Trophoblast cell (in vitro differentiated cells and primary cell): ENCODE measurements at regions not wholly inside any gene's neighbourhood (a gene's known extent, or its start where the extent isn't known, plus 50 kb on each side); places are given as distances from the start of the nearest gene placed in this dataset.
A peak's percentile ranks its signal among the peaks of the same experiment; 100 is the strongest.

Source experiments
- DNase-seq, 2 donors: peaks; one replicate each; pipeline ENCODE4 v3.0.0-alpha.2; 2016
- H2AFZ ChIP-seq: 2 replicates; pipeline ENCODE4 v1.6.1; 2013; ENCODE audit warnings: low read length, moderate library complexity, mild to moderate bottlenecking; ENCODE audit not compliant: insufficient read depth, poor library complexity
- H2AK5ac ChIP-seq: 2 replicates; pipeline ENCODE4 v1.6.1; 2013; ENCODE audit warnings: mild to moderate bottlenecking, low read length
- H2BK120ac ChIP-seq: 2 replicates; pipeline ENCODE4 v1.6.1; 2013; ENCODE audit warnings: low read length, mild to moderate bottlenecking, moderate library complexity; ENCODE audit not compliant: insufficient read depth, poor library complexity
- H2BK12ac ChIP-seq: 2 replicates; pipeline ENCODE4 v1.6.1; 2013; ENCODE audit warnings: mild to moderate bottlenecking, low read length, moderate library complexity
- H2BK5ac ChIP-seq: 2 replicates; pipeline ENCODE4 v1.6.1; 2013; ENCODE audit warnings: low read length, low read depth, moderate library complexity, mild to moderate bottlenecking; ENCODE audit not compliant: poor library complexity
- H3K14ac ChIP-seq: 2 replicates; pipeline ENCODE4 v1.6.1; 2013; ENCODE audit warnings: mild to moderate bottlenecking, low read length
- H3K18ac ChIP-seq: 2 replicates; pipeline ENCODE4 v1.6.1; 2013; ENCODE audit warnings: mild to moderate bottlenecking, low read length
- H3K23ac ChIP-seq: 2 replicates; pipeline ENCODE4 v1.6.1; 2013; ENCODE audit warnings: low read length
- H3K27ac ChIP-seq: 2 replicates; pipeline ENCODE4 v1.5.1; 2013; ENCODE audit warnings: low read depth, mild to moderate bottlenecking, inconsistent platforms, low read length, moderate library complexity
- H3K27me3 ChIP-seq: 2 replicates; pipeline ENCODE4 v1.6.1; 2013; ENCODE audit warnings: inconsistent platforms, mild to moderate bottlenecking, low read length, moderate library complexity; ENCODE audit not compliant: insufficient read depth
- H3K36me3 ChIP-seq, 2 experiments: 1 replicate in 1 of 2; 2 replicates in 1 of 2; pipeline ENCODE4 v1.6.1; 2013; ENCODE audit warnings: low read length in 2 of 2, mild to moderate bottlenecking in 2 of 2, moderate library complexity in 1 of 2; ENCODE audit not compliant: insufficient read depth in 2 of 2, control insufficient read depth in 1 of 2
- H3K4ac ChIP-seq: 2 replicates; pipeline ENCODE4 v1.6.1; 2013; ENCODE audit warnings: low read depth, mild to moderate bottlenecking, low read length, moderate library complexity
- H3K4me1 ChIP-seq, 2 experiments: 1 replicate in 1 of 2; 2 replicates in 1 of 2; pipeline ENCODE4 v1.6.1; 2013; ENCODE audit warnings: low read length in 2 of 2, mild to moderate bottlenecking in 2 of 2, moderate library complexity in 1 of 2; ENCODE audit not compliant: insufficient read depth in 2 of 2, control insufficient read depth in 1 of 2
- H3K4me2 ChIP-seq: 2 replicates; pipeline ENCODE4 v1.6.1; 2013; ENCODE audit warnings: inconsistent platforms, mild to moderate bottlenecking, low read length, moderate library complexity
- H3K4me3 ChIP-seq: 2 replicates; pipeline ENCODE4 v1.5.1; 2013; ENCODE audit warnings: mild to moderate bottlenecking, low read depth, low read length, inconsistent platforms
- H3K79me1 ChIP-seq: one replicate; pipeline ENCODE4 v1.6.1; 2013; ENCODE audit warnings: low read length
- H3K79me2 ChIP-seq: 2 replicates; pipeline ENCODE4 v1.6.1; 2013; ENCODE audit warnings: low read length, mild to moderate bottlenecking; ENCODE audit not compliant: control insufficient read depth, insufficient read depth, poor library complexity
- H3K9ac ChIP-seq: 2 replicates; pipeline ENCODE4 v1.6.1; 2013; ENCODE audit warnings: mild to moderate bottlenecking, low read length
- H3K9me3 ChIP-seq: 2 replicates; pipeline ENCODE4 v1.6.1; 2013; ENCODE audit warnings: low read depth, mild to moderate bottlenecking, control low read depth, inconsistent platforms, low read length; ENCODE audit not compliant: insufficient read depth
- H4K12ac ChIP-seq: 2 replicates; pipeline ENCODE4 v1.6.1; 2013; ENCODE audit warnings: low read depth, mild to moderate bottlenecking, low read length, moderate library complexity
- H4K8ac ChIP-seq: 2 replicates; pipeline ENCODE4 v1.6.1; 2013; ENCODE audit warnings: low read depth, mild to moderate bottlenecking, low read length, moderate library complexity
- H4K91ac ChIP-seq: one replicate; pipeline ENCODE4 v1.6.1; 2013; ENCODE audit warnings: low read depth, mild to moderate bottlenecking, low read length, moderate library complexity
- WGBS: extraction: QIAGEN DNeasy Blood & Tissue Kit; methylation state at CpG from one replicate; pipeline ENCODE4 v1.1.7; 2013; ENCODE audit warnings: missing lambda C conversion rate; ENCODE audit not compliant: insufficient read length, insufficient coverage; ENCODE audit errors: extremely low coverage; 5-methylcytosine and 5-hydroxymethylcytosine counted together

GRCh38 chr6:98039904-98040607 lies 757.0 kb upstream of the MMS22L start:
- Histone ChIP-seq H4K12ac (no peak overlapping the region), H3K27ac (no peak overlapping the region), H2BK5ac (no peak overlapping the region), H3K9ac (no peak overlapping the region), H3K23ac (no peak overlapping the region), H3K4me1 (peaks cover 3 to 4% of the 10 kb centered on the region in 2 experiments), H4K91ac (no peak overlapping the region), H2AK5ac (no peak overlapping the region), H3K36me3 (no peaks in the 10 kb centered on the region), H4K8ac (no peak overlapping the region), H2BK12ac (no peak overlapping the region), H2BK120ac (no peak overlapping the region), H3K18ac (no peak overlapping the region), H2AFZ (peak overlapping the region; percentile 45), H3K14ac (no peak overlapping the region), H3K27me3 (no peaks in the 10 kb centered on the region), H3K4me2 (no peak overlapping the region), H3K9me3 (no peaks in the 10 kb centered on the region), H3K79me1 (peaks cover 2% of the 10 kb centered on the region), H3K79me2 (no peaks in the 10 kb centered on the region), H3K4ac (no peak overlapping the region), H3K4me3 (no peak overlapping the region)
- WGBS: no CpG with 5 or more reads among the region's 3 CpGs
- no peak for DNase-seq

DNA sequence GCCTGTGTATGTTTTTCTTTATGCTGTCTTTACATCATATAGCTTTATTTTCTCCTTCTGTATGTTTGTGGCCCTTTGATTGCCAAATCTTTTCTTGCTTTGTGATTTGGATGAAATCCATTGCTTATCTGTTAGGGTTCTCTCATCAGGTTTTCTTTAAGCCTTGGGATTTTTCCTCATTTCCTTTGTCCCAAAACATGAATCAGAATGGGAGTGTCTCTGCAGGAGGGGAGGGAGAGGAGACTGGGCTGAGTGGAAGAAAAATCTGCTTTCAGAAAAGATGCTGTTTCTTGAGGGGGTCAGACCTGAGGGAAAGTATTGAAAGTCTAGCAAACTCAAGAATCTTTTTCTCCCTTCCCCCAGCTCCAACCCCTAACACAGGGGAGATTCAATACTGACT lies 758.0 kb upstream of the MMS22L start:
- Histone ChIP-seq H3K4me3 (no peak overlapping the region), H2AFZ (no peak overlapping the region), H3K4ac (no peak overlapping the region), H3K18ac (no peak overlapping the region), H3K79me1 (peaks cover 2% of the 10 kb centered on the region), H2AK5ac (no peak overlapping the region), H3K36me3 (no peaks in the 10 kb centered on the region), H2BK12ac (no peak overlapping the region), H3K4me1 (peaks cover 3 to 4% of the 10 kb centered on the region in 2 experiments), H3K9ac (no peak overlapping the region), H3K27ac (no peak overlapping the region), H4K12ac (no peak overlapping the region), H2BK120ac (no peak overlapping the region), H3K4me2 (no peak overlapping the region), H4K8ac (no peak overlapping the region), H3K27me3 (no peaks in the 10 kb centered on the region), H3K79me2 (no peaks in the 10 kb centered on the region), H4K91ac (no peak overlapping the region), H3K9me3 (no peaks in the 10 kb centered on the region), H3K23ac (no peak overlapping the region), H2BK5ac (no peak overlapping the region), H3K14ac (no peak overlapping the region)
- no peak for DNase-seq

GRCh38 chr6:98041921-98042320 lies 758.9 kb upstream of the MMS22L start:
- H3K79me1 ChIP-seq: peaks cover 2% of the 10 kb centered on the region
- H4K12ac ChIP-seq: no peak overlapping the region
- no peak overlapping the region for H3K18ac ChIP-seq
- no peaks in the 10 kb centered on the region for H3K9me3 ChIP-seq
- H2AFZ ChIP-seq: no peak overlapping the region
- H3K27me3 ChIP-seq: no peaks in the 10 kb centered on the region
- no peak overlapping the region for H3K4me3 ChIP-seq
- no CpG with 5 or more reads among the region's 5 CpGs for WGBS
- no peak overlapping the region for H3K23ac ChIP-seq
- H2BK120ac ChIP-seq: no peak overlapping the region
- H3K4ac ChIP-seq: no peak overlapping the region
- peak overlapping the region; percentile 33 for H3K27ac ChIP-seq
- no peaks in the 10 kb centered on the region for H3K36me3 ChIP-seq
- H2BK5ac ChIP-seq: no peak overlapping the region
- H3K14ac ChIP-seq: no peak overlapping the region
- peak; percentile 33 to 67 for DNase-seq
- peaks cover 3 to 4% of the 10 kb centered on the region in 2 experiments for H3K4me1 ChIP-seq
- H2AK5ac ChIP-seq: no peak overlapping the region
- H2BK12ac ChIP-seq: no peak overlapping the region
- H3K9ac ChIP-seq: no peak overlapping the region
- H4K91ac ChIP-seq: no peak overlapping the region
- no peak overlapping the region for H4K8ac ChIP-seq
- no peaks in the 10 kb centered on the region for H3K79me2 ChIP-seq
- H3K4me2 ChIP-seq: peak overlapping the region; percentile 33

DNA sequence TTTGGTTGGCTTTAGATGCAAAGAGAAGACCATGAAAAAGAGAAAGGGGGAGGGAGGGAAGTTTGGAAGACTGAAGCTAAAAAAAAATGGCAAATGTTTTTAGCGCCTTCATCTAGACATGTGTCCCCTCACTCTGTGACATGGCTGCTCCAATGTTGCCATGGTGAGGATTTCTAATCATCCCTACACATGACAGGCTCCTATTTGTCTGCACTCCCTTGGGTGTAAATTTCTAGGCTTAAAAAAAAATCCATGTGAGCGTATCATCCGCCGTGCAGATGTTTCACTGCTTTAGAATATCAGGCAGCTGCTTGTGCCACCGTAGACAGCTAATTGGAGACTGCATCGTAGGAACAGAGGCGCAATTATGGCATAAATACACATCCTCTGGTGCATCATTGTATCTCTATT lies 761.1 kb upstream of the MMS22L start:
- no peak overlapping the region for H3K4me3 ChIP-seq
- H2BK5ac ChIP-seq: no peak overlapping the region
- peaks cover 3 to 4% of the 10 kb centered on the region in 2 experiments for H3K4me1 ChIP-seq
- H3K4me2 ChIP-seq: no peak overlapping the region
- no peaks in the 10 kb centered on the region for H3K79me2 ChIP-seq
- no peak overlapping the region for H2BK12ac ChIP-seq
- no peak overlapping the region for H4K12ac ChIP-seq
- H3K4ac ChIP-seq: no peak overlapping the region
- H3K18ac ChIP-seq: no peak overlapping the region
- H3K14ac ChIP-seq: no peak overlapping the region
- peaks cover 2% of the 10 kb centered on the region for H3K79me1 ChIP-seq
- WGBS: no CpG with 5 or more reads among the region's 7 CpGs
- H3K36me3 ChIP-seq: no peaks in the 10 kb centered on the region
- no peak overlapping the region for H2AK5ac ChIP-seq
- no peak overlapping the region for H2BK120ac ChIP-seq
- no peak overlapping the region for H3K9ac ChIP-seq
- no peak overlapping the region for H3K23ac ChIP-seq
- H2AFZ ChIP-seq: no peak overlapping the region
- no peak for DNase-seq
- no peaks in the 10 kb centered on the region for H3K27me3 ChIP-seq
- no peaks in the 10 kb centered on the region for H3K9me3 ChIP-seq
- H4K91ac ChIP-seq: no peak overlapping the region
- no peak overlapping the region for H3K27ac ChIP-seq
- no peak overlapping the region for H4K8ac ChIP-seq
